ENCODE measurements at regions not wholly inside any gene's neighbourhood (a gene's known extent, or its start where the extent isn't known, plus 50 kb on each side); places are given as distances from the start of the nearest gene placed in this dataset.
A peak's percentile ranks its signal among the peaks of the same experiment; 100 is the strongest.

DNA sequence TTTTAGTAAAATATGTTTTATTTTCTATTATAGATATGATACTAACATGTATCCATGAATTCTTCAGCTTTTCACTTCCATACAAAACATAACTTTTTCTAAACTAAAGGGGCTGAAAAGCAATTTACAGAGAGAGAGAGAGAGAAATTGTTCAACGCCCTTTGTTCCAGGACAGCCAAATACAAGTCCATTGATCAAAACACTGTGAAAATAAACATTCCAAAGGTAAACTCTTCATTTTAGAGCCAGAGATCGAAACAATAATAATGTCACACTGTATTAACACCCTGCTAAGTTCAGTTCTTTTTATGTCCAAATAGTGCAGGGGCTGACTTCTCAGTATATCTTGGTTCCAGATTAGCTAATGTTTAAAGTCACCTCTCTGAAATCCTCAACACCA is 516.2 kb upstream of the ATXN8OS start:
- H3K4me3 Mint-ChIP-seq: no peak overlapping the region
- no peaks in the 10 kb centered on the region for H3K4me1 Mint-ChIP-seq
- H3K36me3 Mint-ChIP-seq (ENCODE audit: low read depth): no peaks in the 10 kb centered on the region
- no peaks in the 10 kb centered on the region for H3K9me3 Mint-ChIP-seq
- no peak for TF ChIP-seq CTCF (IDR thresholded peaks at IDR 0.05; ENCODE audit: unreplicated experiment in 3 of 3)
- H3K27me3 Mint-ChIP-seq (ENCODE audit: low read depth): no peaks in the 10 kb centered on the region
- no peak overlapping the region for H3K27ac Mint-ChIP-seq

GRCh38 chr13:69589531-69590235 is 517.9 kb upstream of the ATXN8OS start:
- no peak for TF ChIP-seq CTCF (IDR thresholded peaks at IDR 0.05; ENCODE audit: unreplicated experiment in 3 of 3)
- H3K4me3 Mint-ChIP-seq: no peak overlapping the region
- no peaks in the 10 kb centered on the region for H3K36me3 Mint-ChIP-seq (ENCODE audit: low read depth)

DNA sequence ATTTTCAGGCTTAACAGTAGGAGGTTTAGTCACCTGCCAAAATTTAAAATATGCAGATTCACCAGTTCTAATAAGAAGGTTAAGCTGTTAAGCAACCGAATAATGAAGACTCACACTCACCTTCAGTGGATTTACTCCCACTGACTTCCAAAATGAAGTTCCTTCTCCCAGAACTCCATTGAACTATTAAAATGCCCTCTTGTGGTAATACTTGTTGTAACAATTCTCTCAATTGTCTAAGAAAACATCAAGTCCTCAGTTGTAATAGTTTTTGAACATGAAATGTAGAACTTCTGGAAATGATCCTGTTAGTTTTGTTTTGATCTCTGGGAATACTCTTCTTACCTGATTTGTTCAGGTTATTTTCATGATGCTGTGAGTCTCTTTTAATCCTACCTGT is 522.0 kb upstream of the ATXN8OS start:
- Mint-ChIP-seq H3K36me3 (ENCODE audit: low read depth) (no peaks in the 10 kb centered on the region), H3K27ac (no peak overlapping the region), H3K9me3 (no peaks in the 10 kb centered on the region)

More at GRCh38 chr13:69589531-69590235, 517.9 kb upstream of the ATXN8OS start:
- Mint-ChIP-seq H3K4me1 (no peaks in the 10 kb centered on the region), H3K27me3 (ENCODE audit: low read depth) (no peaks in the 10 kb centered on the region), H3K27ac (no peak overlapping the region), H3K9me3 (no peaks in the 10 kb centered on the region)

GRCh38 chr13:69580255-69580654 is 527.4 kb upstream of the ATXN8OS start:
- Mint-ChIP-seq H3K9me3 (peaks cover 6% of the 10 kb centered on the region), H3K4me1 (no peaks in the 10 kb centered on the region), H3K4me3 (no peak overlapping the region), H3K27ac (no peak overlapping the region), H3K36me3 (ENCODE audit: low read depth) (no peaks in the 10 kb centered on the region), H3K27me3 (ENCODE audit: low read depth) (no peaks in the 10 kb centered on the region)
- no peak for TF ChIP-seq CTCF (IDR thresholded peaks at IDR 0.05; ENCODE audit: unreplicated experiment in 3 of 3)

More for the DNA sequence above, 522.0 kb upstream of the ATXN8OS start:
- Mint-ChIP-seq H3K27me3 (ENCODE audit: low read depth) (no peaks in the 10 kb centered on the region), H3K4me1 (no peaks in the 10 kb centered on the region), H3K4me3 (no peak overlapping the region)
- TF ChIP-seq CTCF (IDR thresholded peaks at IDR 0.05; ENCODE audit: unreplicated experiment in 3 of 3): no peak

- H3K27me3 Mint-ChIP-seq (ENCODE audit: low read depth): no peaks in the 10 kb centered on the region
- no peak overlapping the region for H3K4me3 Mint-ChIP-seq
- H3K27ac Mint-ChIP-seq: no peak overlapping the region
- no peaks in the 10 kb centered on the region for H3K36me3 Mint-ChIP-seq (ENCODE audit: low read depth)
- no peaks in the 10 kb centered on the region for H3K4me1 Mint-ChIP-seq
- peaks cover 6% of the 10 kb centered on the region for H3K9me3 Mint-ChIP-seq
- TF ChIP-seq CTCF (IDR thresholded peaks at IDR 0.05; ENCODE audit: unreplicated experiment in 3 of 3): peak; percentile 50 to 55 (median 55)
Observed at GRCh38 chr13:69579351-69579750, 528.3 kb upstream of the ATXN8OS start.

Data from nephron (organoid).